ENCODE measurements at regions not wholly inside any gene's neighbourhood (a gene's known extent, or its start where the extent isn't known, plus 50 kb on each side); places are given as distances from the start of the nearest gene placed in this dataset.

DNA sequence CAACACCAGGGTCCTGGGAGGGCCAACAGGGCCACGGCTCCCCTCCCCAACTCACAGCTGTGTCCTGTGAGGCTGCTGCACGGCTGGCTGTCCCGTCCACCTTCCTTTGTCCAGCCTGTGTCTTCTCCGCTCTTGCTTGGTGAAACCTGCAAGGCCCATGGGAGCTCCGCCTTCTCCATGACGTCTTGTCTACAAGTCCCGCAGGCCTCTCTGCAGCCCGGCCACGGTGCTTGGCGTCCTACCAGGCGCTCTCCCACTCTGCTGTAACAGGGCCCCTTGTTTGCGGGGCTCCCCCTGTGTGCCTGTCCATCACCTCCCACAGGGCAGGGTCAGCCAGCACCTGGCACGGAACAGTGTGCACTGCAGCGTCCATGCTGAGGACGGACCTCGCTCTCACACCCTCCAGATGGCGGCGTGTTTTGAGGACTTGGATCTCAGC lies 866.8 kb downstream of the TBC1D22A start:
- TF ChIP-seq EZH2 (IDR thresholded peaks at IDR 0.05; ENCODE audit: borderline replicate concordance, insufficient read depth, low read depth, low read length, poor library complexity, severe bottlenecking) (no peak), CTCF (IDR thresholded peaks at IDR 0.05) (no peak)
